ENCODE measurements at regions not wholly inside any gene's neighbourhood (a gene's known extent, or its start where the extent isn't known, plus 50 kb on each side); places are given as distances from the start of the nearest gene placed in this dataset.

DNA sequence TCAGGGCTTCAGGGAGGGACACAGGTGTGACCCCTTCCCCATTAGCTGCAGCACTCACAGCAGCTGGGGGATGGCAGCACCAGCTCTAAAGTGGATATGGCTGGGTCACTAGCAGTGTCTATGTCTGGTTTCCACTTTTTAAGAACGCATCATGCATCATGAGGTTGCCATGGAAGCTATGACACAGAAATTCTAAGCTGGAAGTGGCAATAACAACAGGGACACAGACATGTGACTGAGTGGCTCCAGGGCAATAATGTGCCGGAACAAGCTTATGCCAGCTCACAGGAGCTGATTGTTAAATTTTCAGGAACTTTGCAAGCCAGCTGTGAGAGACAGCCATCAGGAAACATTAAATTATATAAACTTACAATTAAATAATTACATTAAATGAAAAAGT, 51.2 kb upstream of the NFASC start:
- no peak for DNase-seq
- in situ Hi-C loops (cut with MboI; ENCODE audit: low pct_ligation_motif_present in 1 of 4, low pct_unique_long_range_greater_than_20kb in 1 of 4, low sequenced_read_pairs in 3 of 4), result loop anchor here (10.0 to 25.0 kb wide), 3 partner anchors 118 to 382 kb away; no protein-coding TSS in a partner anchor
- peak overlapping the region; percentile 25 to 71 (median 69) for H3K27ac ChIP-seq

More for the DNA sequence above, 51.2 kb upstream of the NFASC start:
- intact Hi-C loops (cut with DNase I; ENCODE audit: low total_unique reads), result no loop called here
- WGBS, 2 donors (ENCODE audit: low coverage in 1 of 2), result 51 to 80% methylated on average over 1 to 2 of the region's 2 CpGs
- no peaks in the 10 kb centered on the region for H3K36me3 ChIP-seq
- no peaks in the 10 kb centered on the region for H3K27me3 ChIP-seq
- no peaks in the 10 kb centered on the region for H3K9me3 ChIP-seq
- H3K4me1 ChIP-seq, result peaks cover 10 to 18% (median 16%) of the 10 kb centered on the region in 4 donors
- TF ChIP-seq EP300 (IDR thresholded peaks at IDR 0.05; ENCODE audit: low read depth) (no peak), POLR2AphosphoS5 (IDR thresholded peaks at IDR 0.05) (no peak)
- H3K4me3 ChIP-seq, result no peak overlapping the region
